Heart left ventricle (tissue), 16 donors: ENCODE measurements at regions not wholly inside any gene's neighbourhood (a gene's known extent, or its start where the extent isn't known, plus 50 kb on each side); places are given as distances from the start of the nearest gene placed in this dataset.
"Not testable (repeated sequence)": the region's sequence is repeated elsewhere in the genome, so short reads cannot be mapped to it uniquely, and the experiment has no call there.

Experiments used
- ATAC-seq, 4 donors: fragments of 200-7000 bp; cut with Tn5 transposase; one replicate each; pipeline ENCODE4 v1.9.1; 2020 to 2022; ENCODE audit warnings: moderate library complexity in 4 of 4, mild to moderate bottlenecking in 3 of 4, moderate number of reproducible peaks in 1 of 4
- DNase-seq, 5 donors: peaks; one replicate each; pipeline ENCODE4 v3.0.0-alpha.2; 2020
- H3K27ac ChIP-seq, 12 donors: fragments of 200-600 bp; sonication (generic) in 4 of 12; one replicate each; pipeline versions ENCODE4 v1.5.0 to v1.8.0; 2016 to 2022; ENCODE audit warnings: mild to moderate bottlenecking in 2 of 12
- H3K27me3 ChIP-seq, 9 donors: fragments of 200-600 bp; sonication (generic) in 2 of 9; one replicate each; pipeline versions ENCODE4 v1.5.1 to v1.8.0; 2016 to 2022; ENCODE audit warnings: mild to moderate bottlenecking in 3 of 9
- H3K36me3 ChIP-seq, 9 donors: fragments of 200-600 bp; sonication (generic) in 2 of 9; one replicate each; pipeline versions ENCODE4 v1.5.0 to v1.8.0; 2018 to 2022; ENCODE audit warnings: mild to moderate bottlenecking in 2 of 9
- H3K4me1 ChIP-seq, 12 donors: fragments of 200-600 bp; sonication (generic) in 4 of 12; one replicate each; pipeline versions ENCODE4 v1.5.0 to v1.8.0; 2016 to 2022; ENCODE audit warnings: mild to moderate bottlenecking in 3 of 12
- H3K4me3 ChIP-seq, 12 donors: fragments of 200-600 bp; sonication (generic) in 4 of 12; one replicate each; pipeline versions ENCODE4 v1.5.0 to v1.8.0; 2017 to 2022; ENCODE audit warnings: mild to moderate bottlenecking in 9 of 12, moderate library complexity in 4 of 12
- H3K9me3 ChIP-seq, 12 donors: fragments of 200-600 bp; sonication (generic) in 4 of 12; one replicate each; pipeline versions ENCODE4 v1.5.0 to v1.8.0; 2016 to 2022; ENCODE audit warnings: mild to moderate bottlenecking in 1 of 12
- CTCF ChIP-seq, 12 donors: fragments of 200-600 bp; sonication (generic) in 4 of 12; IDR thresholded peaks; one replicate each; pipeline versions ENCODE4 v1.5.0 to v1.8.0; 2018 to 2022; ENCODE audit warnings: antibody characterized with exemption in 12 of 12, mild to moderate bottlenecking in 5 of 12
- POLR2A ChIP-seq, 2 donors: fragments of 450-650 bp; IDR thresholded peaks; one replicate each; pipeline ENCODE4 v1.6.1; 2017; ENCODE audit warnings: antibody characterized with exemption in 2 of 2, mild to moderate bottlenecking in 2 of 2, moderate library complexity in 2 of 2
- WGBS, 4 donors: extraction: QIAGEN DNeasy Blood & Tissue Kit in 2 of 4; methylation state at CpG; one replicate each; pipeline versions ENCODE4 v1.1.5 to v1.1.7; 2013 to 2018; 5-methylcytosine and 5-hydroxymethylcytosine counted together
- intact Hi-C, 10 donors: fragments of 100-400 bp; cut with DNase I; formaldehyde crosslinking; loops; one replicate each; pipeline versions ENCODE4 v1.11.1 to v1.14.2; 2022
- donor health status: ischemic (EF 13 %, LVEDD 7.1; RV severe dilation, severe dysfunction).
- donor health status: healthy with polysubstance abuse.
- donor health status: DM: no; HTN: yes; CAD: no.
- donor health status: DM: no; HTN: no; CAD: no.
- donor health status: ischemic (EF 25% LVEDD 6.9; RV normal size, moderate dysfunction).
- donor health status: ischemic (EF 25% LVEDD 5.7; RV mildly dilated, moderate dysfunction).
- donor health status: healthy.
- donor health status: DM: yes; HTN: yes; CAD: no.
- donor health status: ischemic (EF 35%, LVEDD 5.7; RV mildly dilated, moderate dysfunction).
- donor health status: nonischemic (EF 11% LVEDD 7.7; RV severe dilation, severe dysfunction).
- donor health status: DM: yes; HTN: yes; CAD: no.
- donor health status: PGD.
- donor health status: ischemic (EF 29% LVEDD 5.4; RV normal size, mild dysfunction).
- donor health status: nonischemic (EF 23%, LVEDD 6.1; RV moderate dilation, normal function).

DNA sequence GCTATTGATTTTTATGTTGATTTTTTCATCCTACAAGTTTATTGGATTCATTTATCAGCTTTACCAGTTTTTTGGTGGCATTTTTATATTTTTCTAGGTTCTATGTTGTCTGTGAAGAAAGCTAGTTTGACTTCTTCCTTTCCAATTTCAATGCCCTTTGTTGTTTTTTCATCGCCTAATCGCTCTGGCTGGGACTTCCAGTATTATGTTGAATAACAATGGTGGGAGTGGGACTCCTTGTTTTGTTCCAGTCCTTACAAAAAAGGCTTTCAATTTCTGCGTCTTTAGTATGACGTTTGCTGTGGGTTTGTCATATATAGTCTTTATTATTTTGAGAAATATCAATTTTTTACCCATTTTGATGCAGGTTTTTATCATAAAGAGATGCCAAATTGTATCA is 175.6 kb upstream of the CCNH start:
- H3K27me3 ChIP-seq = no peaks in the 10 kb centered on the region
- no peak for DNase-seq
- no peak overlapping the region for H3K4me3 ChIP-seq
- 56 to 65% (median 61%) methylated on average over 4 of the region's 4 CpGs for whole genome bisulfite sequencing, 4 donors
- peaks cover 0 to 7% (median 0%) of the 10 kb centered on the region in 12 donors for H3K9me3 ChIP-seq
- no peaks in the 10 kb centered on the region for H3K36me3 ChIP-seq
- no peak overlapping the region for H3K27ac ChIP-seq
- ATAC-seq = no peak
- intact Hi-C loops = no loop called here
- H3K4me1 ChIP-seq = no peaks in the 10 kb centered on the region
- TF ChIP-seq CTCF (IDR thresholded peaks at IDR 0.05) = no peak
- TF ChIP-seq POLR2A (IDR thresholded peaks at IDR 0.05) = no peak

DNA sequence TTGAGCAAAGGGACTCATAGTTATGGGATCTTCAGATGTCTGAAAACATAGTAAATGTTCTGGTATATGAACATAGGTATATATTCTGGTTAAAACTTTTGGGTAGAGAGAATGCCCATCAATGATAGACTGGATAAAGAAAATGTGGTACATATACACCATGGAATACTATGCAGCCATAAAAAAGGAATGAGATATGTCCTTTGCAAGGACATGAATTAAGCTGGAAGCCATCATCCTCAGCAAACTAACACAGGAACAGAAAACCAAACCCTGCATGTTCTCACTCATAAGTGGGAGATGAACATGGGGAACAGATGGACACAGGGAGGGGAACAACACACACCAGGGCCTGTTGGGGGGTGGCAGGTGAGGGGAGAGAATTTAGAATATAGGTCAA is 171.0 kb upstream of the CCNH start:
- DNase-seq, ATAC-seq, H3K4me1 ChIP-seq, H3K9me3 ChIP-seq, H3K36me3 ChIP-seq, H3K27ac ChIP-seq, intact Hi-C loops, H3K4me3 ChIP-seq, H3K27me3 ChIP-seq: not testable (repeated sequence)

DNA sequence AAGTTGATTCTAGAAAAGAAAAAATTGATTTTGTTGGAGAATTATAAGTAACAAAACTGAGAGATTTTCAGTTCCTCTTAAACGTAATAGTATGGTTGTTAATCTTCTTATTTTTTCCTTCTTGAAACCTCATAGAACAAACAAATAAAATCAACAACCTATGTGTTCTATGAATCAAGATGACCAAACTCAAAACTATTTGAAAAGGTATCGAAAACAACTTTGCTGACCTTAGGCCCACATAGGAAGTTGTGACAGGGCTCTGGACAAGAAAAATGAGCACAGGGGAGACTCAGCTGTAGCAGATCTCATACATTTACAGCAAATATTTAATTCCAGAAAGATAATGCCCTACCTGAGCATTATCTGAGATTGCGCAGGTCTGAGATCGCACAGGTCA is 169.4 kb upstream of the CCNH start:
- no peaks in the 10 kb centered on the region for H3K27me3 ChIP-seq
- whole genome bisulfite sequencing, 4 donors = 90 to 94% (median 93%) methylated on average over 4 of the region's 4 CpGs
- no peak for TF ChIP-seq CTCF (IDR thresholded peaks at IDR 0.05)
- no peak for TF ChIP-seq POLR2A (IDR thresholded peaks at IDR 0.05)
- H3K36me3 ChIP-seq = no peaks in the 10 kb centered on the region
- no peak overlapping the region for H3K27ac ChIP-seq
- ATAC-seq = no peak
- H3K4me3 ChIP-seq = no peak overlapping the region
- intact Hi-C loops = no loop called here
- H3K4me1 ChIP-seq = no peaks in the 10 kb centered on the region
- peaks cover 0 to 7% (median 0%) of the 10 kb centered on the region in 12 donors for H3K9me3 ChIP-seq
- no peak for DNase-seq

GRCh38 chr5:87581661-87582060 is 168.9 kb upstream of the CCNH start:
- Histone ChIP-seq H3K4me1 (no peaks in the 10 kb centered on the region), H3K36me3 (no peaks in the 10 kb centered on the region), H3K27ac (no peak overlapping the region), H3K27me3 (no peaks in the 10 kb centered on the region), H3K4me3 (no peak overlapping the region), H3K9me3 (peaks cover 0 to 7% (median 0%) of the 10 kb centered on the region in 12 donors)
- TF ChIP-seq POLR2A (IDR thresholded peaks at IDR 0.05) (no peak), CTCF (IDR thresholded peaks at IDR 0.05) (no peak)
- no peak for DNase-seq
- ATAC-seq = no peak
- WGBS, 4 donors = 83 to 87% (median 85%) methylated on average over 1 of the region's 1 CpG
- intact Hi-C loops = no loop called here

DNA sequence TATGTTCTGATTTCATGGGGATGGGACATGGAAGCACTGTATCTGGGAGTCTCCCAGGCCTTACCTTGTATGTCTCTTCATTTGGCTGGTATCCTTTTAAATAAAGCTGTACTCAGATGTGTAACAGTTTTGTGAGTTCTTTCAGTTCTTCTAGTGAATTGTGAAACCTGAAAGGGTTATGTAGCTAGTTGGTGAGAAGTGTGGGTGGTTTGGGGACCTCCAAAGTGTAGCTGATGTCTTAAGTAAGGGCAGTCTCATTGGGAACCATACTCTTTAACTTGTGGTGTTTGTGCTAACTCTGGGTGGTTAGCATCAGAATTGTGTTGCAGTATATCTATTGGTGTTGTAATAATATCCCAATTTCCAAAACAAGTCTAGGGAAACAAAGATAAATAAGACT is 166.9 kb upstream of the CCNH start:
- TF ChIP-seq CTCF (IDR thresholded peaks at IDR 0.05) (no peak), POLR2A (IDR thresholded peaks at IDR 0.05) (no peak)
- intact Hi-C loops = no loop called here
- no peak overlapping the region for H3K27ac ChIP-seq
- no peak overlapping the region for H3K4me3 ChIP-seq
- peaks cover 0 to 7% (median 0%) of the 10 kb centered on the region in 12 donors for H3K9me3 ChIP-seq
- ATAC-seq (no peak), DNase-seq (no peak)
- H3K27me3 ChIP-seq = no peaks in the 10 kb centered on the region
- no peaks in the 10 kb centered on the region for H3K36me3 ChIP-seq
- H3K4me1 ChIP-seq = no peaks in the 10 kb centered on the region
